Osteoblast (primary cell): ENCODE measurements at regions not wholly inside any gene's neighbourhood (a gene's known extent, or its start where the extent isn't known, plus 50 kb on each side); places are given as distances from the start of the nearest gene placed in this dataset.

ENCODE experiments used
- DNase-seq: peaks from one replicate; pipeline ENCODE4 v3.0.0; 2011; ENCODE audit warnings: low spot score, mixed read lengths; ENCODE audit not compliant: insufficient read length; ENCODE audit errors: missing footprints
- H2AFZ ChIP-seq: 2 replicates; pipeline ENCODE4 v1.6.0; 2011; ENCODE audit warnings: mild to moderate bottlenecking, low read length
- H3K27ac ChIP-seq: 2 replicates; pipeline ENCODE4 v1.5.1; 2011; ENCODE audit warnings: mild to moderate bottlenecking, low read depth, low read length, moderate library complexity
- H3K27me3 ChIP-seq: 2 replicates; pipeline ENCODE4 v1.6.0; 2012; ENCODE audit warnings: mild to moderate bottlenecking, control low read depth, inconsistent platforms, low read length, moderate library complexity; ENCODE audit not compliant: insufficient read depth
- H3K36me3 ChIP-seq: 2 replicates; pipeline ENCODE4 v1.5.1; 2011; ENCODE audit warnings: mild to moderate bottlenecking, low read length, control low read depth, moderate library complexity; ENCODE audit not compliant: insufficient read depth
- H3K4me1 ChIP-seq: 2 replicates; pipeline ENCODE4 v1.5.1; 2011; ENCODE audit warnings: mild to moderate bottlenecking, low read length, control low read depth, moderate library complexity; ENCODE audit not compliant: insufficient read depth
- H3K4me2 ChIP-seq: 2 replicates; pipeline ENCODE4 v1.6.0; 2011; ENCODE audit warnings: mild to moderate bottlenecking, low read length; ENCODE audit not compliant: insufficient read depth
- H3K4me3 ChIP-seq: fragments of 200-600 bp; sonication (generic); 3 replicates; pipeline ENCODE4 v1.5.1; 2012; ENCODE audit warnings: mild to moderate bottlenecking, low read length, inconsistent platforms; ENCODE audit not compliant: insufficient read depth
- H3K79me2 ChIP-seq: 2 replicates; pipeline ENCODE4 v1.6.0; 2012; ENCODE audit warnings: mild to moderate bottlenecking, low read length, control low read depth, inconsistent platforms; ENCODE audit not compliant: insufficient read depth
- H3K9me3 ChIP-seq: 2 replicates; pipeline ENCODE4 v1.5.1; 2011; ENCODE audit warnings: low read depth, low read length, control low read depth
- H4K20me1 ChIP-seq: 2 replicates; pipeline ENCODE4 v1.6.0; 2012; ENCODE audit warnings: mild to moderate bottlenecking, low read length, control low read depth; ENCODE audit not compliant: insufficient read depth
- CTCF ChIP-seq: IDR thresholded peaks from 2 replicates; pipeline ENCODE4 v1.5.1; 2011; ENCODE audit warnings: mild to moderate bottlenecking, low read depth, low read length, moderate library complexity; ENCODE audit errors: extremely low read depth

GRCh38 chr3:28800203-28800602 is 451.6 kb upstream of the AZI2 start:
- no peak for DNase-seq
- H2AFZ ChIP-seq, result no peak overlapping the region
- no peak overlapping the region for H3K27ac ChIP-seq
- no peaks in the 10 kb centered on the region for H4K20me1 ChIP-seq
- H3K36me3 ChIP-seq, result no peaks in the 10 kb centered on the region
- no peaks in the 10 kb centered on the region for H3K9me3 ChIP-seq
- no peaks in the 10 kb centered on the region for H3K27me3 ChIP-seq
- H3K4me3 ChIP-seq, result no peak overlapping the region
- H3K4me1 ChIP-seq, result no peaks in the 10 kb centered on the region
- H3K4me2 ChIP-seq, result no peak overlapping the region
- H3K79me2 ChIP-seq, result no peaks in the 10 kb centered on the region
- TF ChIP-seq CTCF, result no peak

GRCh38 chr3:28808068-28808467 is 459.4 kb upstream of the AZI2 start:
- Histone ChIP-seq H3K27ac (no peak overlapping the region), H3K27me3 (no peaks in the 10 kb centered on the region), H4K20me1 (no peaks in the 10 kb centered on the region), H3K4me2 (no peak overlapping the region), H3K9me3 (no peaks in the 10 kb centered on the region), H3K4me1 (no peaks in the 10 kb centered on the region), H3K79me2 (no peaks in the 10 kb centered on the region), H3K36me3 (no peaks in the 10 kb centered on the region), H2AFZ (no peak overlapping the region), H3K4me3 (no peak overlapping the region)
- no peak for DNase-seq
- no peak for TF ChIP-seq CTCF

- no peak overlapping the region for H3K4me3 ChIP-seq
- TF ChIP-seq CTCF, result no peak
These were observed 464.9 kb upstream of the RBMS3 start for GRCh38 chr3:28816017-28816416.

GRCh38 chr3:28824316-28824715 is 456.6 kb upstream of the RBMS3 start:
- no peaks in the 10 kb centered on the region for H3K36me3 ChIP-seq
- no peaks in the 10 kb centered on the region for H3K79me2 ChIP-seq
- no peak overlapping the region for H3K27ac ChIP-seq
- H3K27me3 ChIP-seq, result peaks cover 8% of the 10 kb centered on the region
- no peaks in the 10 kb centered on the region for H3K4me1 ChIP-seq
- H3K4me2 ChIP-seq, result no peak overlapping the region
- no peak overlapping the region for H2AFZ ChIP-seq
- H3K4me3 ChIP-seq, result no peak overlapping the region
- H3K9me3 ChIP-seq, result no peaks in the 10 kb centered on the region
- no peak for TF ChIP-seq CTCF
- no peaks in the 10 kb centered on the region for H4K20me1 ChIP-seq
- no peak for DNase-seq

More at GRCh38 chr3:28816017-28816416, 464.9 kb upstream of the RBMS3 start:
- DNase-seq, result no peak
- Histone ChIP-seq H3K27ac (no peak overlapping the region), H3K36me3 (no peaks in the 10 kb centered on the region), H2AFZ (no peak overlapping the region), H3K4me1 (no peaks in the 10 kb centered on the region), H3K4me2 (no peak overlapping the region), H4K20me1 (no peaks in the 10 kb centered on the region), H3K27me3 (no peaks in the 10 kb centered on the region), H3K9me3 (no peaks in the 10 kb centered on the region), H3K79me2 (no peaks in the 10 kb centered on the region)
